ENCODE measurements at regions not wholly inside any gene's neighbourhood (a gene's known extent, or its start where the extent isn't known, plus 50 kb on each side); places are given as distances from the start of the nearest gene placed in this dataset.

- DNase-seq (no peak), ATAC-seq (no peak)
- H3K9me3 ChIP-seq = no peaks in the 10 kb centered on the region
- TF ChIP-seq CTCF (IDR thresholded peaks at IDR 0.05) = no peak
- H3K27ac ChIP-seq = no peak overlapping the region
- no peaks in the 10 kb centered on the region for H3K27me3 ChIP-seq
- H3K4me1 ChIP-seq = peaks cover 0 to 6% (median 0%) of the 10 kb centered on the region in 9 donors
- 81 to 85% methylated on average over 4 of the region's 4 CpGs for WGBS, 2 donors
- intact Hi-C loops (cut with DNase I) = no loop called here
- no peak overlapping the region for H3K4me3 ChIP-seq
- H3K36me3 ChIP-seq = no peaks in the 10 kb centered on the region
These were observed 373.5 kb downstream of the KCNJ2 start for GRCh38 chr17:70542876-70543275.

GRCh38 chr17:70544317-70544716 lies 375.0 kb downstream of the KCNJ2 start:
- intact Hi-C loops (cut with DNase I) = no loop called here
- peak overlapping the region in 1 of 10 donors; percentile 12 for H3K27ac ChIP-seq
- no peak for ATAC-seq
- DNase-seq = no peak
- H3K9me3 ChIP-seq = no peaks in the 10 kb centered on the region
- peaks cover 0 to 2% (median 0%) of the 10 kb centered on the region in 9 donors for H3K4me1 ChIP-seq
- H3K4me3 ChIP-seq = no peak overlapping the region
- no peak for TF ChIP-seq CTCF (IDR thresholded peaks at IDR 0.05)
- H3K27me3 ChIP-seq = no peaks in the 10 kb centered on the region
- WGBS, 2 donors = 83 to 91% methylated on average over 1 of the region's 1 CpG
- no peaks in the 10 kb centered on the region for H3K36me3 ChIP-seq

- Histone ChIP-seq H3K4me1 (peaks cover 0 to 4% (median 0%) of the 10 kb centered on the region in 9 donors), H3K4me3 (peak overlapping the region in 3 of 10 donors; percentile 8 to 22 (median 20)), H3K27ac (peak overlapping the region in 2 of 10 donors; percentile 10 to 29), H3K9me3 (no peaks in the 10 kb centered on the region), H3K36me3 (no peaks in the 10 kb centered on the region), H3K27me3 (no peaks in the 10 kb centered on the region)
- WGBS, 2 donors = 11 to 16% methylated on average over 8 of the region's 8 CpGs
- peak; percentile 34 to 72 (median 60) for TF ChIP-seq CTCF (IDR thresholded peaks at IDR 0.05)
- intact Hi-C loops (cut with DNase I) = loop anchor here in 8 of 10 donors (5.0 to 10.0 kb wide), 12 partner anchors 70 to 1025 kb away; partner anchors contain the start of gene KCNJ2 (in 6 of the 8)
- ATAC-seq (peak; percentile 55 to 83 (median 66)), DNase-seq (peak in 1 of 2 donors; percentile 8)
These were observed 383.1 kb downstream of the KCNJ2 start for GRCh38 chr17:70552230-70552981.

GRCh38 chr17:70552982-70553334 lies 383.6 kb downstream of the KCNJ2 start:
- Histone ChIP-seq H3K4me3 (peak overlapping the region in 1 of 10 donors; percentile 22), H3K27ac (peak overlapping the region in 2 of 10 donors; percentile 10 to 29), H3K4me1 (peaks cover 0 to 4% (median 0%) of the 10 kb centered on the region in 9 donors), H3K9me3 (no peaks in the 10 kb centered on the region), H3K36me3 (no peaks in the 10 kb centered on the region), H3K27me3 (no peaks in the 10 kb centered on the region)
- TF ChIP-seq CTCF (IDR thresholded peaks at IDR 0.05) = no peak
- ATAC-seq (peak in 3 of 8 donors; percentile 63 to 75 (median 72)), DNase-seq (no peak)
- intact Hi-C loops (cut with DNase I) = loop anchor here in 8 of 10 donors (5.0 to 10.0 kb wide), 12 partner anchors 69 to 1026 kb away; partner anchors contain the start of gene KCNJ2 (in 6 of the 8)
